ENCODE measurements at regions not wholly inside any gene's neighbourhood (a gene's known extent, or its start where the extent isn't known, plus 50 kb on each side); places are given as distances from the start of the nearest gene placed in this dataset.

DNA sequence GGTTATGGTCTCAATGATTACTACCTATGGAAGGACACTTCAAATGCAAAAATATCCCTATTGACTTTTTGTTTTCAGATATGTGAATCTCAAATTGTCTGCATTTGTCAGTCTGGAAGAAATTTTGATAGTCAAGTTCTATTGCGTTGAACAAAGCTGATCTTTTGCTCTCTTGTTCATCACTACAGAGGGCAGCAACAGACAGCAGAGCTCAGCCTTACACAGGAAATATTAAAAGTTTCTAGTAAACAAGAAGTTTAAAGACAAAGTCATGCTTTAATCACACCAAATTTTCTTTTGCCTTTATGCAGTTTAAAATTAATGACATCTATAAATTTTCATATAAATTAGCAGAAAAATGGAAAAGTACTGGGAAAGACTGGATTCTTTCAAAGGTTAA is 617.5 kb downstream of the NR4A2 start:
- TF ChIP-seq, protein P1, sequence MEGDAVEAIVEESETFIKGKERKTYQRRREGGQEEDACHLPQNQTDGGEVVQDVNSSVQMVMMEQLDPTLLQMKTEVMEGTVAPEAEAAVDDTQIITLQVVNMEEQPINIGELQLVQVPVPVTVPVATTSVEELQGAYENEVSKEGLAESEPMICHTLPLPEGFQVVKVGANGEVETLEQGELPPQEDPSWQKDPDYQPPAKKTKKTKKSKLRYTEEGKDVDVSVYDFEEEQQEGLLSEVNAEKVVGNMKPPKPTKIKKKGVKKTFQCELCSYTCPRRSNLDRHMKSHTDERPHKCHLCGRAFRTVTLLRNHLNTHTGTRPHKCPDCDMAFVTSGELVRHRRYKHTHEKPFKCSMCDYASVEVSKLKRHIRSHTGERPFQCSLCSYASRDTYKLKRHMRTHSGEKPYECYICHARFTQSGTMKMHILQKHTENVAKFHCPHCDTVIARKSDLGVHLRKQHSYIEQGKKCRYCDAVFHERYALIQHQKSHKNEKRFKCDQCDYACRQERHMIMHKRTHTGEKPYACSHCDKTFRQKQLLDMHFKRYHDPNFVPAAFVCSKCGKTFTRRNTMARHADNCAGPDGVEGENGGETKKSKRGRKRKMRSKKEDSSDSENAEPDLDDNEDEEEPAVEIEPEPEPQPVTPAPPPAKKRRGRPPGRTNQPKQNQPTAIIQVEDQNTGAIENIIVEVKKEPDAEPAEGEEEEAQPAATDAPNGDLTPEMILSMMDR (IDR thresholded peaks at IDR 0.05) = no peak
- no peak for TF ChIP-seq EZH2 (IDR thresholded peaks at IDR 0.05; ENCODE audit: borderline replicate concordance, insufficient read depth, low read depth, low read length, poor library complexity, severe bottlenecking)

All from B cell (primary cell).